ENCODE measurements at regions not wholly inside any gene's neighbourhood (a gene's known extent, or its start where the extent isn't known, plus 50 kb on each side); places are given as distances from the start of the nearest gene placed in this dataset.

DNA sequence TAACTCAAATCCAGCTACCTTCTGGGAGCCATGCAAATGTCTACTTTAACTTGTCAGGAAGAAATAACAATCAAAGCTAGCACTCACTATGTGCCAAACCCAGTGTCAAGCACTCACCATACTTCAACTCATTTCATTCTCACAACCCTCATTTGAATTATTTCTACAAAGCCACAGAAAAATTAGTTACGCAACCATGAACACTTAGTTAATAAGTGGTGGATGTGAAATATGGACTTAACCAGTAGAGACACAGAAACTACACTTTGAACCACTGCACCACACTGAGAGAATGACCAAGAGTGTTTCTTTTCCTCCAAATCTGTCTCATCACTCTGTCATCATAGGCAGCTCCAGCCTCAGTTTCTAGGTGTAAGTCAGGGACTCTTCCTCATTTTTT is 91.0 kb upstream of the MBNL1 start:
- no peak for TF ChIP-seq POLR2A (IDR thresholded peaks at IDR 0.05)
- TF ChIP-seq, protein P1, sequence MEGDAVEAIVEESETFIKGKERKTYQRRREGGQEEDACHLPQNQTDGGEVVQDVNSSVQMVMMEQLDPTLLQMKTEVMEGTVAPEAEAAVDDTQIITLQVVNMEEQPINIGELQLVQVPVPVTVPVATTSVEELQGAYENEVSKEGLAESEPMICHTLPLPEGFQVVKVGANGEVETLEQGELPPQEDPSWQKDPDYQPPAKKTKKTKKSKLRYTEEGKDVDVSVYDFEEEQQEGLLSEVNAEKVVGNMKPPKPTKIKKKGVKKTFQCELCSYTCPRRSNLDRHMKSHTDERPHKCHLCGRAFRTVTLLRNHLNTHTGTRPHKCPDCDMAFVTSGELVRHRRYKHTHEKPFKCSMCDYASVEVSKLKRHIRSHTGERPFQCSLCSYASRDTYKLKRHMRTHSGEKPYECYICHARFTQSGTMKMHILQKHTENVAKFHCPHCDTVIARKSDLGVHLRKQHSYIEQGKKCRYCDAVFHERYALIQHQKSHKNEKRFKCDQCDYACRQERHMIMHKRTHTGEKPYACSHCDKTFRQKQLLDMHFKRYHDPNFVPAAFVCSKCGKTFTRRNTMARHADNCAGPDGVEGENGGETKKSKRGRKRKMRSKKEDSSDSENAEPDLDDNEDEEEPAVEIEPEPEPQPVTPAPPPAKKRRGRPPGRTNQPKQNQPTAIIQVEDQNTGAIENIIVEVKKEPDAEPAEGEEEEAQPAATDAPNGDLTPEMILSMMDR (IDR thresholded peaks at IDR 0.05), result no peak
